HCT116 (cell line): ENCODE measurements at regions not wholly inside any gene's neighbourhood (a gene's known extent, or its start where the extent isn't known, plus 50 kb on each side); places are given as distances from the start of the nearest gene placed in this dataset.

Experiments used
- EZH2 ChIP-seq: fragments of 200-600 bp; sonication (generic); IDR thresholded peaks from 2 replicates; pipeline ENCODE4 v1.6.1; 2017; ENCODE audit warnings: antibody characterized with exemption, mixed run types
- JUND ChIP-seq: IDR thresholded peaks from 2 replicates; pipeline ENCODE4 v1.6.1; 2012
- POLR2A ChIP-seq: IDR thresholded peaks from 2 replicates; pipeline ENCODE4 v1.7.0; 2011; ENCODE audit warnings: borderline replicate concordance; ENCODE audit not compliant: insufficient read depth, insufficient read length; ENCODE audit errors: extremely low read depth
- POLR2AphosphoS5 ChIP-seq: IDR thresholded peaks from 2 replicates; pipeline ENCODE4 v1.6.1; 2011; ENCODE audit warnings: mild to moderate bottlenecking, low read depth, low read length, moderate library complexity
- TF ChIP-seq, protein P1 (sequence below): IDR thresholded peaks from 2 replicates; pipeline ENCODE4 v1.6.1; 2012
- TF ChIP-seq, protein P2 (sequence below), 3 experiments: fragments of 200-600 bp in 1 of 3; sonication (generic) in 1 of 3; IDR thresholded peaks in 2 of 3; conservative IDR thresholded peaks in 1 of 3; 2 replicates each; pipeline ENCODE4 v1.5.1; 2012 to 2017; ENCODE audit warnings: low read depth in 2 of 3, low read length in 2 of 3, antibody characterized with exemption in 1 of 3, borderline replicate concordance in 1 of 3, control low read depth in 1 of 3, mild to moderate bottlenecking in 1 of 3, mixed read lengths in 1 of 3, mixed run types in 1 of 3, moderate library complexity in 1 of 3; ENCODE audit not compliant: insufficient read depth in 1 of 3

GRCh38 chr3:55370272-55370671, 116.8 kb downstream of the WNT5A start:
- TF ChIP-seq, protein P1, sequence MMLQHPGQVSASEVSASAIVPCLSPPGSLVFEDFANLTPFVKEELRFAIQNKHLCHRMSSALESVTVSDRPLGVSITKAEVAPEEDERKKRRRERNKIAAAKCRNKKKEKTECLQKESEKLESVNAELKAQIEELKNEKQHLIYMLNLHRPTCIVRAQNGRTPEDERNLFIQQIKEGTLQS, result no peak
- TF ChIP-seq, protein P2, sequence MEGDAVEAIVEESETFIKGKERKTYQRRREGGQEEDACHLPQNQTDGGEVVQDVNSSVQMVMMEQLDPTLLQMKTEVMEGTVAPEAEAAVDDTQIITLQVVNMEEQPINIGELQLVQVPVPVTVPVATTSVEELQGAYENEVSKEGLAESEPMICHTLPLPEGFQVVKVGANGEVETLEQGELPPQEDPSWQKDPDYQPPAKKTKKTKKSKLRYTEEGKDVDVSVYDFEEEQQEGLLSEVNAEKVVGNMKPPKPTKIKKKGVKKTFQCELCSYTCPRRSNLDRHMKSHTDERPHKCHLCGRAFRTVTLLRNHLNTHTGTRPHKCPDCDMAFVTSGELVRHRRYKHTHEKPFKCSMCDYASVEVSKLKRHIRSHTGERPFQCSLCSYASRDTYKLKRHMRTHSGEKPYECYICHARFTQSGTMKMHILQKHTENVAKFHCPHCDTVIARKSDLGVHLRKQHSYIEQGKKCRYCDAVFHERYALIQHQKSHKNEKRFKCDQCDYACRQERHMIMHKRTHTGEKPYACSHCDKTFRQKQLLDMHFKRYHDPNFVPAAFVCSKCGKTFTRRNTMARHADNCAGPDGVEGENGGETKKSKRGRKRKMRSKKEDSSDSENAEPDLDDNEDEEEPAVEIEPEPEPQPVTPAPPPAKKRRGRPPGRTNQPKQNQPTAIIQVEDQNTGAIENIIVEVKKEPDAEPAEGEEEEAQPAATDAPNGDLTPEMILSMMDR (IDR thresholded peaks at IDR 0.05 in 2 of 3, conservative IDR thresholded peaks at IDR 0.05 in 1 of 3; ENCODE audit: borderline replicate concordance in 1 of 3, insufficient read depth in 1 of 3, low read depth in 2 of 3, low read length in 2 of 3), result no peak
- TF ChIP-seq POLR2A, result no peak
- TF ChIP-seq POLR2AphosphoS5, result no peak
- TF ChIP-seq EZH2, result no peak
- TF ChIP-seq JUND, result no peak
